AG10803 (cell line): ENCODE measurements at regions not wholly inside any gene's neighbourhood (a gene's known extent, or its start where the extent isn't known, plus 50 kb on each side); places are given as distances from the start of the nearest gene placed in this dataset.
"Not testable (repeated sequence)": the region's sequence is repeated elsewhere in the genome, so short reads cannot be mapped to it uniquely, and the experiment has no call there.

Experiments
- DNase-seq: peaks from one replicate; pipeline ENCODE4 v3.0.0; 2010; ENCODE audit warnings: low read depth
- H3K4me3 ChIP-seq: 2 replicates; pipeline ENCODE4 v1.5.1; 2011; ENCODE audit warnings: mild to moderate bottlenecking, low read length, control low read depth
- TF ChIP-seq, protein P1 (sequence below): conservative IDR thresholded peaks from 2 replicates; pipeline ENCODE4 v1.5.1; 2011; ENCODE audit warnings: mild to moderate bottlenecking, low read length, control low read depth, inconsistent platforms

DNA sequence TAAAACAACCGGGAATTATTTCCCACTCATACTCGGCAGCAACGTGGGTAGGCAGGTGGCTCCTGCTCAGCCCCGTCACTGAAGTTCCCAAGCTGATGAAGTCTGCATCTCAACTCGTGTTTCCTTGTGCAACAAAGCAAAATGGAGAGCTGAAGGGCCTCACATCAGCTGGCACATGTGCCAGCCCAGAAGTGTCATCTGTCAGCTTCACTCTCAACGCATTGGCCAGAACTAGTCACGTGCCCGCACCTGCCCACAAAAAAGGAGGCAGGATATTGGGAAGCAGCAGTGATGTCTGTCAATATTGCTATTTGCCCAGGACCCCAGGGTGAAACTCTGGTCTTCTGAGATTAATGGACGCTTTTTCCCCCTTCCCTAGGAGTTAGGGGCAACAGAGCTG is 344.0 kb downstream of the BCL11B start:
- no peak overlapping the region for H3K4me3 ChIP-seq
- TF ChIP-seq, protein P1, sequence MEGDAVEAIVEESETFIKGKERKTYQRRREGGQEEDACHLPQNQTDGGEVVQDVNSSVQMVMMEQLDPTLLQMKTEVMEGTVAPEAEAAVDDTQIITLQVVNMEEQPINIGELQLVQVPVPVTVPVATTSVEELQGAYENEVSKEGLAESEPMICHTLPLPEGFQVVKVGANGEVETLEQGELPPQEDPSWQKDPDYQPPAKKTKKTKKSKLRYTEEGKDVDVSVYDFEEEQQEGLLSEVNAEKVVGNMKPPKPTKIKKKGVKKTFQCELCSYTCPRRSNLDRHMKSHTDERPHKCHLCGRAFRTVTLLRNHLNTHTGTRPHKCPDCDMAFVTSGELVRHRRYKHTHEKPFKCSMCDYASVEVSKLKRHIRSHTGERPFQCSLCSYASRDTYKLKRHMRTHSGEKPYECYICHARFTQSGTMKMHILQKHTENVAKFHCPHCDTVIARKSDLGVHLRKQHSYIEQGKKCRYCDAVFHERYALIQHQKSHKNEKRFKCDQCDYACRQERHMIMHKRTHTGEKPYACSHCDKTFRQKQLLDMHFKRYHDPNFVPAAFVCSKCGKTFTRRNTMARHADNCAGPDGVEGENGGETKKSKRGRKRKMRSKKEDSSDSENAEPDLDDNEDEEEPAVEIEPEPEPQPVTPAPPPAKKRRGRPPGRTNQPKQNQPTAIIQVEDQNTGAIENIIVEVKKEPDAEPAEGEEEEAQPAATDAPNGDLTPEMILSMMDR = no peak
- no peak for DNase-seq

DNA sequence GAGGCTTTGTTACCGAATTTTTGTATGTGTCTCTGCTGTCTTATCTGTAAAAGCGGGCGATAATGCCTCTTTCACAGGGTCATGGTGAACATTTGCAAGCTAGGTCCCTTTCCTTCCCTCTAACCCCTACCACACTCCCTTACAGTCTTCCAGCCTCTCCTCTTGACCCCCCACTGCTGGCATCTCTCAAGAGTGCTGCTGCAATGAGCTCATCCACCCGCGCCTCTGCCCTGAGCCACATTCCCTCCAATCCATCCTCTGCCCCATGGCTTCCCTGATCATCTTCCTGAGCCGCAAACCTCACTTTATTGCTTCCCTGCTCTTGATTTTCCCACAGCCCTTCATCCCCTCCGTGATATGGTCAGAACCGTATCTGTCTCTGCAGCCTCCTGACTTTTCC is 343.6 kb downstream of the BCL11B start:
- TF ChIP-seq, protein P1 = no peak
- H3K4me3 ChIP-seq = no peak overlapping the region
- no peak for DNase-seq

DNA sequence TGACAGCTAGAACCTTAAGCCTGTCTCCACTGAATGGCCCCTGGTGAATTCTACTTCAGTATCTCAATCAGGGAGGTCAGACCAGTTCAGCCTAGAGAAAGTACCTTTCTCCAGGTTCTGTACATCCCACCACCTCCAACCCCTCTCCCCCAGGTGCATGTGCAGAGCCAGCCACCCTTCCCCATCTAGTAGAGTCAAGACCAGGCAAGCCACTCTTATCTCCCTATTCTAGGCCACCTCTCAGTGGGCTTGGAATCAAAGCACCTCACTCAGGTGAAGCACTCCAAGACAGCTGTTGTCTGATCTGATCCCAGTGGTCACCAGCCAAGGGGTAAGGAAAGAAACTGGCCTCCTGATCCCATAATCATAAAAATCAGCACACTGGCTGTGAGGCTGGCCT is 340.9 kb downstream of the BCL11B start:
- no peak for DNase-seq
- TF ChIP-seq, protein P1 = no peak
- H3K4me3 ChIP-seq = no peak overlapping the region

DNA sequence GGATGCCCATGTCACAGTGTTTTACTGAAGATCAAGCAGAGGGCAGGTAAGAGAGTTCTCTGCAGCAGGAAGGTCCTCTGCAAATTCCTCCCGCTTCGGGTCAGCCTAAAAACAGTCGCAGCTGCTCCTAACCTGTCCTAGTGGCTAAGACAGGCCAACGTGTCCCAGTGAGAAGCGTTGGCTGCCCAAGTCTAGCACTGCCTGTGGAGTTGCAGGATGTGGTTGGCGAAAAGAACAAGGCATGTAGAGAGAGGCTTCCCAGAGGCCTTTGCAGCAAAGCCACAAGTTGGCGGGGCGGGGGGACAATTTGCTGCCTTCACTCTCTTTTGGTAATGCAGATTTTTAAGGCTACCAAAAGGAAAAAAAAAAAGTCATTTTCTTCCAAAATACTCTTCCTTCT is 340.1 kb downstream of the BCL11B start:
- no peak overlapping the region for H3K4me3 ChIP-seq
- TF ChIP-seq, protein P1 = no peak
- DNase-seq = no peak

DNA sequence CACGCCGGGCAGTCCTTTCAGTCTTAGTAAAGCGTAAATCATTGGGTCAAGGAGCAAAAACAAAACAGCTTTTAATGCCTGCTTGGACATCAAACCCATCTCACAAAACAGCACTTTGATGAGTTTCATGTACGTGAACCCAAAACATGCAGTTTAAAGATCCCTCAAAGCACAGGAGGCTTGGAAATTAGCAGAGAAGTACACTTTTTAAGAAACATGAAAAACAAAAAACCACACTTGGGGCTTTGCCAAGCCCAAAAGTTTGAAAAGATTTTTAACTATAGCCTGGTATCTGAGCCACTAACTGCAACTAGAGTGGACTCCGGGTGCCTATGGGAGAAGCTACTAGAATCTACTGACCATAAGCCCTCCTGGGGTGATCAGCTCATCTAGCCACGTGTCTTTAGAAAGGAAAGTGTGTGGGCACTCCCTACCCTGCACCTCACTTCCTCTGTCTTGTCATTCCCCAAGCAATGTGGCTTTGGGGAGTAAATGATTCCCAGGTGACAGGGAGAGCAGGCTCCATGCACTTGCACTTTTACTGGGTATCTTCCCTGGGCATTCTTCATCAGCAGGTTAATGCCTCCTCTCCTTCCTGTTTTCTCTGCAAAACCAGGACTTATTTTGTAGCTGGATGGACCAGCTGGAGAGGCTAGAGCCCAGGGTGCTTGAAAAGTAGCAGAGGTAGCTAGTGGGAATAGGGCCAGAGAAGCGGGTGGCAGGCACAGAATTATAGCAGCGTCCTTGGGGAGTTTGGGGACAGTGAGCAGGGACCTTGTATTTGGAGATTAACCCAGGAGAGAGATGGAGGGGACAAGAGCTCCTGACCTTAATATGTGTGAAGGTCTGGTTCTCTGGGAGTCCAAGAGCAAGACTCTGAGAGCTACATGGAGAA is 339.3 kb downstream of the BCL11B start:
- no peak overlapping the region for H3K4me3 ChIP-seq
- DNase-seq = no peak
- TF ChIP-seq, protein P1 = no peak

DNA sequence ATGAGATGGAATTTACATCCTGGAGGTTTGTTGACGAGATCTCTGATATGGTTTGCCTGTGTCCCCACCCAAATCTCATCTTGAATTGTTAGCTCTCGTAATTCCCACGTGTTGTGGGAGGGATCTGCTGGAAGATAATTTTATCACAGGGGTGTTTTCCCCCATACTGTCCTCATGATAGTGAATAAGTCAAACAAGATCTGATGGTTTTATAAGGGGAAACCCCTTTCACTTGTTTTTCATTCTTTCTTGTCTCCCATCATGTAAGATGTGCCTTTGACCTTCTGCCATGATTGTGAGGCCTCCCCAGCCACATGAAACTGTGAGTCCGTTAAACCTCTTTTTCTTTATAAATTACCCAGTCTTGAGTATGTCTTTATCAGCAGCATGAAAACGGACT is 337.4 kb downstream of the BCL11B start:
- H3K4me3 ChIP-seq, DNase-seq: not testable (repeated sequence)

DNA sequence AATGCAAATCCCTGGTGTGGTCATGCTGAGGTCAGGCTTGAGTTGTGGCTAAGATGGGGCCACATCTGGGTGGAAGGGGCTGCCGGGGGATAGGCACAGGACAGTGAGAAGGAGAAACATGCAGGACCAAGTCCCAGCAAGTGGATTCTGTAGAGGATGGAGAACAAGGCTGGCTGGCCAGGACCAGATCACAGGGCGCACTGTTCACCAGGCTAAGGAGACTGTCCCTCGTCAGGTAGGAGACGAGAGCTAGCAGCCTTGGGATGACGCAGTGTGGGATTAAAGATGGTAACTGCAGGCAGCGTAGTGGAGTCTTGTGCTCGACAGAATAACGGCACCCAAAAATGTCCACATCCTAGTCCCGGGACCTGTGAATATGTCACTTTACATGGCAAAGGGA is 336.1 kb downstream of the BCL11B start:
- no peak overlapping the region for H3K4me3 ChIP-seq
- TF ChIP-seq, protein P1 = no peak
- no peak for DNase-seq
